ENCODE measurements at regions not wholly inside any gene's neighbourhood (a gene's known extent, or its start where the extent isn't known, plus 50 kb on each side); places are given as distances from the start of the nearest gene placed in this dataset.
"Not testable (repeated sequence)": the region's sequence is repeated elsewhere in the genome, so short reads cannot be mapped to it uniquely, and the experiment has no call there.

GRCh38 chr14:106564058-106564643, 1037.8 kb downstream of the TMEM121 start:
- WGBS (ENCODE audit: insufficient coverage, low lambda C conversion rate), result 88% methylated on average over 3 of the region's 14 CpGs
- Histone ChIP-seq H3K27me3 (ENCODE audit: control insufficient read depth, insufficient read depth, low read length) (no peaks in the 10 kb centered on the region), H3K4me3 (ENCODE audit: low read length) (no peak overlapping the region), H3K27ac (ENCODE audit: low read length) (no peak overlapping the region), H3K4me1 (ENCODE audit: control insufficient read depth, insufficient read depth, low read length) (no peaks in the 10 kb centered on the region), H3K36me3 (ENCODE audit: control insufficient read depth, insufficient read depth, low read length) (no peaks in the 10 kb centered on the region), H3K9me3 (ENCODE audit: control insufficient read depth, low read depth, low read length) (peaks cover 3% of the 10 kb centered on the region)
- no peak for DNase-seq

GRCh38 chr14:106578481-106578880, 1052.1 kb downstream of the TMEM121 start:
- WGBS (ENCODE audit: insufficient coverage, low lambda C conversion rate), result no CpG with 5 or more reads among the region's 11 CpGs

GRCh38 chr14:106579084-106579483, 1052.7 kb downstream of the TMEM121 start:
- 48% methylated on average over 2 of the region's 6 CpGs for WGBS (ENCODE audit: insufficient coverage, low lambda C conversion rate)
- Histone ChIP-seq H3K27me3 (ENCODE audit: control insufficient read depth, insufficient read depth, low read length) (no peaks in the 10 kb centered on the region), H3K9me3 (ENCODE audit: control insufficient read depth, low read depth, low read length) (no peaks in the 10 kb centered on the region), H3K4me3 (ENCODE audit: low read length) (no peak overlapping the region), H3K4me1 (ENCODE audit: control insufficient read depth, insufficient read depth, low read length) (no peaks in the 10 kb centered on the region), H3K27ac (ENCODE audit: low read length) (no peak overlapping the region), H3K36me3 (ENCODE audit: control insufficient read depth, insufficient read depth, low read length) (no peaks in the 10 kb centered on the region)
- DNase-seq, result no peak

More at GRCh38 chr14:106578481-106578880, 1052.1 kb downstream of the TMEM121 start:
- no peaks in the 10 kb centered on the region for H3K27me3 ChIP-seq (ENCODE audit: control insufficient read depth, insufficient read depth, low read length)
- no peaks in the 10 kb centered on the region for H3K4me1 ChIP-seq (ENCODE audit: control insufficient read depth, insufficient read depth, low read length)
- H3K27ac ChIP-seq (ENCODE audit: low read length), result no peak overlapping the region
- H3K4me3 ChIP-seq (ENCODE audit: low read length), result no peak overlapping the region
- no peaks in the 10 kb centered on the region for H3K36me3 ChIP-seq (ENCODE audit: control insufficient read depth, insufficient read depth, low read length)
- no peak for DNase-seq
- no peaks in the 10 kb centered on the region for H3K9me3 ChIP-seq (ENCODE audit: control insufficient read depth, low read depth, low read length)

GRCh38 chr14:106585692-106586091, 1059.3 kb downstream of the TMEM121 start:
- no peak overlapping the region for H3K27ac ChIP-seq (ENCODE audit: low read length)
- WGBS (ENCODE audit: insufficient coverage, low lambda C conversion rate), result no CpG with 5 or more reads among the region's 9 CpGs
- H3K4me3 ChIP-seq (ENCODE audit: low read length), result no peak overlapping the region
- H3K9me3 ChIP-seq (ENCODE audit: control insufficient read depth, low read depth, low read length), result peaks cover 7% of the 10 kb centered on the region
- DNase-seq, result no peak
- no peaks in the 10 kb centered on the region for H3K27me3 ChIP-seq (ENCODE audit: control insufficient read depth, insufficient read depth, low read length)
- no peaks in the 10 kb centered on the region for H3K36me3 ChIP-seq (ENCODE audit: control insufficient read depth, insufficient read depth, low read length)
- H3K4me1 ChIP-seq (ENCODE audit: control insufficient read depth, insufficient read depth, low read length), result no peaks in the 10 kb centered on the region

- no CpG with 5 or more reads among the region's 8 CpGs for WGBS (ENCODE audit: insufficient coverage, low lambda C conversion rate)
- Histone ChIP-seq H3K9me3 (ENCODE audit: control insufficient read depth, low read depth, low read length) (peaks cover 7% of the 10 kb centered on the region), H3K27me3 (ENCODE audit: control insufficient read depth, insufficient read depth, low read length) (no peaks in the 10 kb centered on the region), H3K36me3 (ENCODE audit: control insufficient read depth, insufficient read depth, low read length) (no peaks in the 10 kb centered on the region), H3K4me3 (ENCODE audit: low read length) (no peak overlapping the region), H3K27ac (ENCODE audit: low read length) (no peak overlapping the region), H3K4me1 (ENCODE audit: control insufficient read depth, insufficient read depth, low read length) (no peaks in the 10 kb centered on the region)
- DNase-seq, result no peak
Observed at GRCh38 chr14:106586098-106586704, 1059.8 kb downstream of the TMEM121 start.

GRCh38 chr14:106591539-106591938, 1065.2 kb downstream of the TMEM121 start:
- H3K36me3 ChIP-seq (ENCODE audit: control insufficient read depth, insufficient read depth, low read length); DNase-seq; H3K9me3 ChIP-seq (ENCODE audit: control insufficient read depth, low read depth, low read length); H3K27ac ChIP-seq (ENCODE audit: low read length); H3K27me3 ChIP-seq (ENCODE audit: control insufficient read depth, insufficient read depth, low read length); H3K4me3 ChIP-seq (ENCODE audit: low read length); H3K4me1 ChIP-seq (ENCODE audit: control insufficient read depth, insufficient read depth, low read length): not testable (repeated sequence)
- WGBS (ENCODE audit: insufficient coverage, low lambda C conversion rate), result no CpG with 5 or more reads among the region's 7 CpGs

- H3K4me1 ChIP-seq (ENCODE audit: control insufficient read depth, insufficient read depth, low read length); DNase-seq; H3K27me3 ChIP-seq (ENCODE audit: control insufficient read depth, insufficient read depth, low read length); H3K27ac ChIP-seq (ENCODE audit: low read length); H3K36me3 ChIP-seq (ENCODE audit: control insufficient read depth, insufficient read depth, low read length); H3K9me3 ChIP-seq (ENCODE audit: control insufficient read depth, low read depth, low read length); H3K4me3 ChIP-seq (ENCODE audit: low read length): not testable (repeated sequence)
- WGBS (ENCODE audit: insufficient coverage, low lambda C conversion rate), result no CpG with 5 or more reads among the region's 24 CpGs
Observed at GRCh38 chr14:106592115-106592852, 1065.9 kb downstream of the TMEM121 start.

GRCh38 chr14:106599209-106599608, 1072.8 kb downstream of the TMEM121 start:
- Histone ChIP-seq H3K27ac (ENCODE audit: low read length) (no peak overlapping the region), H3K36me3 (ENCODE audit: control insufficient read depth, insufficient read depth, low read length) (no peaks in the 10 kb centered on the region), H3K27me3 (ENCODE audit: control insufficient read depth, insufficient read depth, low read length) (no peaks in the 10 kb centered on the region), H3K4me1 (ENCODE audit: control insufficient read depth, insufficient read depth, low read length) (no peaks in the 10 kb centered on the region), H3K4me3 (ENCODE audit: low read length) (no peak overlapping the region), H3K9me3 (ENCODE audit: control insufficient read depth, low read depth, low read length) (no peaks in the 10 kb centered on the region)
- DNase-seq, result no peak
- no CpG with 5 or more reads among the region's 2 CpGs for WGBS (ENCODE audit: insufficient coverage, low lambda C conversion rate)

- H3K4me1 ChIP-seq (ENCODE audit: control insufficient read depth, insufficient read depth, low read length), result no peaks in the 10 kb centered on the region
- DNase-seq, result no peak
- peaks cover 6% of the 10 kb centered on the region for H3K9me3 ChIP-seq (ENCODE audit: control insufficient read depth, low read depth, low read length)
- WGBS (ENCODE audit: insufficient coverage, low lambda C conversion rate), result 100% methylated on average over 1 of the region's 27 CpGs
- no peak overlapping the region for H3K27ac ChIP-seq (ENCODE audit: low read length)
- H3K27me3 ChIP-seq (ENCODE audit: control insufficient read depth, insufficient read depth, low read length), result no peaks in the 10 kb centered on the region
- no peaks in the 10 kb centered on the region for H3K36me3 ChIP-seq (ENCODE audit: control insufficient read depth, insufficient read depth, low read length)
- no peak overlapping the region for H3K4me3 ChIP-seq (ENCODE audit: low read length)
Observed at GRCh38 chr14:106605548-106606448, 1079.4 kb downstream of the TMEM121 start.

GRCh38 chr14:106606936-106607335, 1080.6 kb downstream of the TMEM121 start:
- WGBS (ENCODE audit: insufficient coverage, low lambda C conversion rate), result no CpG with 5 or more reads among the region's 2 CpGs
- no peak overlapping the region for H3K27ac ChIP-seq (ENCODE audit: low read length)
- DNase-seq, result no peak
- no peaks in the 10 kb centered on the region for H3K36me3 ChIP-seq (ENCODE audit: control insufficient read depth, insufficient read depth, low read length)
- H3K27me3 ChIP-seq (ENCODE audit: control insufficient read depth, insufficient read depth, low read length), result no peaks in the 10 kb centered on the region
- no peaks in the 10 kb centered on the region for H3K4me1 ChIP-seq (ENCODE audit: control insufficient read depth, insufficient read depth, low read length)
- H3K9me3 ChIP-seq (ENCODE audit: control insufficient read depth, low read depth, low read length), result peaks cover 6% of the 10 kb centered on the region
- no peak overlapping the region for H3K4me3 ChIP-seq (ENCODE audit: low read length)

Measured in large intestine (tissue), 3 donors.